ENCODE measurements at regions not wholly inside any gene's neighbourhood (a gene's known extent, or its start where the extent isn't known, plus 50 kb on each side); places are given as distances from the start of the nearest gene placed in this dataset.

DNA sequence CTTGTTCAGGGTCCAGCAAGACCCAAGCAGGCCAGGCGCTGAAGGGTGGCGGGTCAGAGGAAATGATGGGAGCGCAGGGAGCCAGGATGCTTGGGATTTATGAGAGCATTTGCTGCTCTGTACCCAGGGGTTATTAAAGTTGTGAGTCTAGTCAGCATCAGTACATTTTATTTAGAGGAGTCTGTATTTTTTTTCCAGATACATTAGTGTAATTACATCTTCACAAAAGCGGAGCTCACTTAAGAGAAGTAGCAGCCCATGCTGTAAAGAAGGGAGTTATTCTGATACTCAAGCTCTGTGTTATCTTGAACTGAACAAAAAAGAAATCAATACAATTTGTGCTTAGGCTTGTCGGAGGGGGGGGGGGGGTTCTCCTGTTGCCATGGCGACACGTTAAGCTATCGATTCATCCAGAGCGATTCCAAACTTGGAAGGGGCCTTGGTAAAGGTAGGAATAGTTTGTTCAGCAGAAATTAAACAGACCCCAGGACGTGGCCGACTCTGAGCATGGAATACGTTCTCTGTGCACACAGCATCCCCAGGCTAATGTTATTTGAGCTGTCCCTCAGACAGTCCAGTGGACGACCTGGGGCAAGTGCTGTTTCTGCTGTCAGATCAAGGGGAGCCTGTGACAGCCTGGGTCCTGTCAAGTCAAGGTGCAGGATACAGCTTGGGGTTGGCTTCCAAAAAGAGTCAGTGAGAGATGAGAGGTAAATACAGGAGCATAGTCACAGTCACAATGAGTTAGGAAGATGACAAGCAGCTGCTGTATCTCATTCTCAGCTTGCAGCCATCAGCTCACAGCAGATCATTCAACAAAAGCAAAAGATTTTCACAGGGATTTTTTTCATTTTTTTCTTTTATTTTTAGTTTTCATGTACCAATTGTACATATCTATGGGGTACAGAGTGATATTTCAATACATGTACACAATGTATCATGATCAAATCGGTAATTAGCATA lies 387.6 kb downstream of the DCDC2C start:
- TF ChIP-seq POLR2AphosphoS5 (IDR thresholded peaks at IDR 0.05; ENCODE audit: borderline replicate concordance, low read depth, low read length) (no peak), EZH2 (IDR thresholded peaks at IDR 0.05) (no peak), FOXP2 (optimal IDR thresholded peaks at IDR 0.05; ENCODE audit: control extremely low read depth, extremely low read length, insufficient read depth) (no peak)
